RWPE2 (cell line): ENCODE measurements at regions not wholly inside any gene's neighbourhood (a gene's known extent, or its start where the extent isn't known, plus 50 kb on each side); places are given as distances from the start of the nearest gene placed in this dataset.

ENCODE experiments used
- ATAC-seq: fragments of 200-7000 bp; cut with Tn5 transposase; 3 replicates; pipeline ENCODE4 v1.9.1; 2021; ENCODE audit warnings: low read depth
- DNase-seq: peaks from one replicate; pipeline ENCODE4 v3.0.0-alpha.2; 2020; ENCODE audit warnings: low spot score
- H3K27ac ChIP-seq: fragments of 450-650 bp; 2 replicates; pipeline ENCODE4 v1.5.1; 2017; ENCODE audit warnings: mild to moderate bottlenecking; ENCODE audit not compliant: poor library complexity, severe bottlenecking
- H3K27me3 ChIP-seq: fragments of 250-450 bp; sonication (Bioruptor Pico); 2 replicates; pipeline ENCODE4 v1.5.1; 2021; ENCODE audit warnings: mild to moderate bottlenecking, moderate library complexity; ENCODE audit not compliant: insufficient read depth, poor library complexity, severe bottlenecking
- H3K36me3 ChIP-seq: fragments of 250-450 bp; sonication (Bioruptor Pico); 2 replicates; pipeline ENCODE4 v1.5.1; 2020; ENCODE audit warnings: low read depth, mild to moderate bottlenecking, moderate library complexity
- H3K4me1 ChIP-seq: fragments of 250-450 bp; sonication (Bioruptor Pico); 2 replicates; pipeline ENCODE4 v1.5.1; 2021; ENCODE audit warnings: mild to moderate bottlenecking, moderate library complexity; ENCODE audit not compliant: insufficient read depth, poor library complexity, severe bottlenecking
- H3K4me3 ChIP-seq: fragments of 250-450 bp; sonication (Bioruptor Pico); 2 replicates; pipeline ENCODE4 v1.5.1; 2021; ENCODE audit warnings: mild to moderate bottlenecking, moderate library complexity; ENCODE audit not compliant: severe bottlenecking
- H3K9me3 ChIP-seq: fragments of 250-450 bp; sonication (Bioruptor Pico); 2 replicates; pipeline ENCODE4 v1.5.1; 2021; ENCODE audit warnings: mild to moderate bottlenecking, moderate library complexity; ENCODE audit not compliant: severe bottlenecking
- CTCF ChIP-seq: fragments of 450-650 bp; IDR thresholded peaks from one replicate; pipeline ENCODE4 v1.5.1; 2017; ENCODE audit warnings: mild to moderate bottlenecking, moderate library complexity; ENCODE audit not compliant: poor library complexity, severe bottlenecking

GRCh38 chr3:109772520-109772919 is 435.2 kb upstream of the DPPA4 start:
- ATAC-seq: no peak
- H3K9me3 ChIP-seq: no peaks in the 10 kb centered on the region
- TF ChIP-seq CTCF: no peak

GRCh38 chr3:109774108-109774507 is 436.8 kb upstream of the DPPA4 start:
- Histone ChIP-seq H3K36me3 (no peaks in the 10 kb centered on the region), H3K4me3 (no peak overlapping the region), H3K27ac (no peak overlapping the region), H3K4me1 (no peaks in the 10 kb centered on the region), H3K9me3 (no peaks in the 10 kb centered on the region), H3K27me3 (no peaks in the 10 kb centered on the region)
- ATAC-seq: no peak
- TF ChIP-seq CTCF: no peak
- DNase-seq: no peak

More at GRCh38 chr3:109772520-109772919, 435.2 kb upstream of the DPPA4 start:
- Histone ChIP-seq H3K4me1 (no peaks in the 10 kb centered on the region), H3K36me3 (no peaks in the 10 kb centered on the region), H3K27me3 (no peaks in the 10 kb centered on the region), H3K4me3 (no peak overlapping the region), H3K27ac (no peak overlapping the region)
- no peak for DNase-seq

- H3K9me3 ChIP-seq: no peaks in the 10 kb centered on the region
These were observed 446.9 kb upstream of the DPPA4 start for GRCh38 chr3:109784285-109784684.

GRCh38 chr3:109784852-109785631 is 447.7 kb upstream of the DPPA4 start:
- no peak for ATAC-seq
- Histone ChIP-seq H3K9me3 (no peaks in the 10 kb centered on the region), H3K27me3 (no peaks in the 10 kb centered on the region), H3K4me1 (no peaks in the 10 kb centered on the region), H3K27ac (no peak overlapping the region), H3K36me3 (no peaks in the 10 kb centered on the region), H3K4me3 (no peak overlapping the region)
- no peak for TF ChIP-seq CTCF
- no peak for DNase-seq

More at GRCh38 chr3:109784285-109784684, 446.9 kb upstream of the DPPA4 start:
- Histone ChIP-seq H3K36me3 (no peaks in the 10 kb centered on the region), H3K27me3 (no peaks in the 10 kb centered on the region), H3K4me1 (no peaks in the 10 kb centered on the region), H3K4me3 (no peak overlapping the region), H3K27ac (no peak overlapping the region)
- ATAC-seq (no peak), DNase-seq (no peak)
- no peak for TF ChIP-seq CTCF

GRCh38 chr3:109803274-109803673 is 465.9 kb upstream of the DPPA4 start:
- TF ChIP-seq CTCF: no peak
- peaks cover 3% of the 10 kb centered on the region for H3K4me1 ChIP-seq
- H3K36me3 ChIP-seq: no peaks in the 10 kb centered on the region
- DNase-seq (no peak), ATAC-seq (no peak)
- H3K4me3 ChIP-seq: no peak overlapping the region
- no peak overlapping the region for H3K27ac ChIP-seq
- H3K9me3 ChIP-seq: no peaks in the 10 kb centered on the region
- H3K27me3 ChIP-seq: no peaks in the 10 kb centered on the region
